CD4-positive, CD25-positive, alpha-beta regulatory T cell (primary cell): ENCODE measurements at regions not wholly inside any gene's neighbourhood (a gene's known extent, or its start where the extent isn't known, plus 50 kb on each side); places are given as distances from the start of the nearest gene placed in this dataset.

Experiments used
- ATAC-seq, 2 donors: fragments of 150-1000 bp; cut with Tn5 transposase; one replicate each; pipeline ENCODE4 v1.10.0; 2021; ENCODE audit warnings: low read depth in 2 of 2, moderate number of reproducible peaks in 2 of 2, moderate library complexity in 1 of 2
- DNase-seq, 3 donors: peaks; one replicate each; pipeline versions ENCODE4 v3.0.0 to v3.0.0-alpha.2; 2012 to 2022; ENCODE audit warnings: mixed read lengths in 1 of 3
- H3K27ac ChIP-seq: one replicate; pipeline ENCODE4 v1.7.0; 2013; ENCODE audit warnings: mild to moderate bottlenecking, low read length; ENCODE audit not compliant: insufficient read depth, poor library complexity, severe bottlenecking
- H3K27me3 ChIP-seq: one replicate; pipeline ENCODE4 v1.7.0; 2013; ENCODE audit warnings: low read length; ENCODE audit not compliant: control insufficient read depth, insufficient read depth
- H3K36me3 ChIP-seq: one replicate; pipeline ENCODE4 v1.7.0; 2013; ENCODE audit warnings: mild to moderate bottlenecking, low read length, moderate library complexity; ENCODE audit not compliant: control insufficient read depth, insufficient read depth
- H3K4me1 ChIP-seq: 2 replicates; pipeline ENCODE4 v1.7.0; 2013; ENCODE audit warnings: mild to moderate bottlenecking, low read length; ENCODE audit not compliant: insufficient read depth, control insufficient read depth, poor library complexity, severe bottlenecking
- H3K4me3 ChIP-seq: one replicate; pipeline ENCODE4 v1.7.0; 2013; ENCODE audit warnings: low read depth, mild to moderate bottlenecking, low read length, moderate library complexity
- H3K9me3 ChIP-seq, 2 experiments: 1 replicate in 1 of 2; 2 replicates in 1 of 2; pipeline ENCODE4 v1.7.0; 2013; ENCODE audit warnings: low read length in 2 of 2, mild to moderate bottlenecking in 1 of 2, moderate library complexity in 1 of 2; ENCODE audit not compliant: control insufficient read depth in 2 of 2
- H3K27ac Mint-ChIP-seq, 3 donors: one replicate each; pipeline ENCODE4 v1.8.0; 2020 to 2022; ENCODE audit warnings: mild to moderate bottlenecking in 3 of 3, mixed read lengths in 3 of 3, moderate library complexity in 2 of 3
- H3K27me3 Mint-ChIP-seq: one replicate; pipeline ENCODE4 v1.8.0; 2022; ENCODE audit warnings: mild to moderate bottlenecking, mixed read lengths
- H3K36me3 Mint-ChIP-seq: one replicate; pipeline ENCODE4 v1.8.0; 2020; ENCODE audit warnings: mixed read lengths
- H3K4me1 Mint-ChIP-seq, 4 donors: one replicate each; pipeline ENCODE4 v1.8.0; 2020 to 2022; ENCODE audit warnings: mixed read lengths in 4 of 4, mild to moderate bottlenecking in 1 of 4
- H3K4me3 Mint-ChIP-seq, 4 donors: one replicate each; pipeline ENCODE4 v1.8.0; 2020 to 2022; ENCODE audit warnings: mild to moderate bottlenecking in 4 of 4, mixed read lengths in 4 of 4, moderate library complexity in 3 of 4
- H3K9me3 Mint-ChIP-seq, 7 donors: one replicate each; pipeline ENCODE4 v1.8.0; 2020 to 2022; ENCODE audit warnings: mixed read lengths in 7 of 7, mild to moderate bottlenecking in 3 of 7, moderate library complexity in 2 of 7

- no peaks in the 10 kb centered on the region for H3K36me3 Mint-ChIP-seq
- H3K27me3 Mint-ChIP-seq, result no peaks in the 10 kb centered on the region
- DNase-seq (no peak), ATAC-seq (no peak)
- Histone ChIP-seq H3K4me1 (no peaks in the 10 kb centered on the region), H3K27ac (no peak overlapping the region), H3K36me3 (no peaks in the 10 kb centered on the region), H3K4me3 (no peak overlapping the region), H3K9me3 (no peaks in the 10 kb centered on the region), H3K27me3 (no peaks in the 10 kb centered on the region)
- H3K9me3 Mint-ChIP-seq, result peaks cover 0 to 9% (median 2%) of the 10 kb centered on the region in 7 donors
- H3K4me3 Mint-ChIP-seq, result no peak overlapping the region
- H3K4me1 Mint-ChIP-seq, result no peaks in the 10 kb centered on the region
- no peak overlapping the region for H3K27ac Mint-ChIP-seq
Observed at GRCh38 chr15:47299846-47300434, 417.4 kb upstream of the SEMA6D start.

- Mint-ChIP-seq H3K9me3 (peaks cover 0 to 9% (median 4%) of the 10 kb centered on the region in 7 donors), H3K4me3 (no peak overlapping the region), H3K27ac (no peak overlapping the region), H3K36me3 (no peaks in the 10 kb centered on the region), H3K27me3 (no peaks in the 10 kb centered on the region), H3K4me1 (no peaks in the 10 kb centered on the region)
- H3K9me3 ChIP-seq, result no peaks in the 10 kb centered on the region
- ATAC-seq (no peak), DNase-seq (no peak)
- no peaks in the 10 kb centered on the region for H3K36me3 ChIP-seq
- H3K27ac ChIP-seq, result no peak overlapping the region
- no peaks in the 10 kb centered on the region for H3K27me3 ChIP-seq
- H3K4me1 ChIP-seq, result no peaks in the 10 kb centered on the region
- H3K4me3 ChIP-seq, result no peak overlapping the region
Observed at GRCh38 chr15:47300596-47300995, 416.7 kb upstream of the SEMA6D start.

- no peaks in the 10 kb centered on the region for H3K27me3 ChIP-seq
- Mint-ChIP-seq H3K27ac (no peak overlapping the region), H3K4me3 (no peak overlapping the region), H3K27me3 (no peaks in the 10 kb centered on the region), H3K4me1 (no peaks in the 10 kb centered on the region), H3K9me3 (peaks cover 0 to 9% (median 4%) of the 10 kb centered on the region in 7 donors), H3K36me3 (no peaks in the 10 kb centered on the region)
- no peaks in the 10 kb centered on the region for H3K36me3 ChIP-seq
- DNase-seq (no peak), ATAC-seq (no peak)
- no peak overlapping the region for H3K4me3 ChIP-seq
- no peaks in the 10 kb centered on the region for H3K4me1 ChIP-seq
- no peaks in the 10 kb centered on the region for H3K9me3 ChIP-seq
- no peak overlapping the region for H3K27ac ChIP-seq
Observed at GRCh38 chr15:47301481-47301880, 415.8 kb upstream of the SEMA6D start.

GRCh38 chr15:47304656-47305055 lies 412.6 kb upstream of the SEMA6D start:
- Histone ChIP-seq H3K4me3 (no peak overlapping the region), H3K27ac (no peak overlapping the region), H3K27me3 (no peaks in the 10 kb centered on the region), H3K36me3 (no peaks in the 10 kb centered on the region), H3K9me3 (no peaks in the 10 kb centered on the region), H3K4me1 (no peaks in the 10 kb centered on the region)
- ATAC-seq (no peak), DNase-seq (no peak)
- no peaks in the 10 kb centered on the region for H3K36me3 Mint-ChIP-seq
- H3K4me3 Mint-ChIP-seq, result no peak overlapping the region
- peaks cover 0 to 7% (median 2%) of the 10 kb centered on the region in 7 donors for H3K9me3 Mint-ChIP-seq
- H3K27ac Mint-ChIP-seq, result no peak overlapping the region
- H3K4me1 Mint-ChIP-seq, result no peaks in the 10 kb centered on the region
- H3K27me3 Mint-ChIP-seq, result no peaks in the 10 kb centered on the region

GRCh38 chr15:47312161-47312560 lies 405.1 kb upstream of the SEMA6D start:
- Mint-ChIP-seq H3K27me3 (no peaks in the 10 kb centered on the region), H3K4me1 (no peaks in the 10 kb centered on the region), H3K36me3 (no peaks in the 10 kb centered on the region), H3K27ac (no peak overlapping the region), H3K4me3 (no peak overlapping the region), H3K9me3 (peaks cover 0 to 10% (median 4%) of the 10 kb centered on the region in 7 donors)
- ATAC-seq (no peak), DNase-seq (no peak)
- Histone ChIP-seq H3K27ac (no peak overlapping the region), H3K4me3 (no peak overlapping the region), H3K27me3 (no peaks in the 10 kb centered on the region), H3K4me1 (no peaks in the 10 kb centered on the region), H3K9me3 (no peaks in the 10 kb centered on the region), H3K36me3 (no peaks in the 10 kb centered on the region)

- Mint-ChIP-seq H3K27ac (no peak overlapping the region), H3K36me3 (no peaks in the 10 kb centered on the region), H3K27me3 (no peaks in the 10 kb centered on the region), H3K4me1 (no peaks in the 10 kb centered on the region), H3K9me3 (peaks cover 0 to 8% (median 2%) of the 10 kb centered on the region in 7 donors), H3K4me3 (no peak overlapping the region)
- Histone ChIP-seq H3K27me3 (no peaks in the 10 kb centered on the region), H3K4me3 (no peak overlapping the region), H3K27ac (no peak overlapping the region), H3K4me1 (no peaks in the 10 kb centered on the region), H3K9me3 (no peaks in the 10 kb centered on the region), H3K36me3 (no peaks in the 10 kb centered on the region)
- DNase-seq (no peak), ATAC-seq (no peak)
Observed at GRCh38 chr15:47326410-47327333, 390.6 kb upstream of the SEMA6D start.

- Mint-ChIP-seq H3K27ac (no peak overlapping the region), H3K9me3 (peaks cover 2 to 11% (median 6%) of the 10 kb centered on the region in 7 donors), H3K36me3 (no peaks in the 10 kb centered on the region), H3K4me1 (no peaks in the 10 kb centered on the region), H3K4me3 (no peak overlapping the region), H3K27me3 (no peaks in the 10 kb centered on the region)
- no peak for ATAC-seq
- DNase-seq, result no peak
- Histone ChIP-seq H3K27me3 (no peaks in the 10 kb centered on the region), H3K36me3 (no peaks in the 10 kb centered on the region), H3K9me3 (no peaks in the 10 kb centered on the region), H3K4me1 (no peaks in the 10 kb centered on the region), H3K27ac (no peak overlapping the region), H3K4me3 (no peak overlapping the region)
Observed at GRCh38 chr15:47331829-47332393, 385.4 kb upstream of the SEMA6D start.
